Mucosa of descending colon (tissue), 3 donors: ENCODE measurements at regions not wholly inside any gene's neighbourhood (a gene's known extent, or its start where the extent isn't known, plus 50 kb on each side); places are given as distances from the start of the nearest gene placed in this dataset.
A peak's percentile ranks its signal among the peaks of the same experiment; 100 is the strongest.
"Not testable (repeated sequence)": the region's sequence is repeated elsewhere in the genome, so short reads cannot be mapped to it uniquely, and the experiment has no call there.

ENCODE experiments used
- ATAC-seq: fragments of 200-7000 bp; cut with Tn5 transposase; one replicate; pipeline ENCODE4 v1.9.1; 2020; ENCODE audit warnings: mild to moderate bottlenecking, moderate library complexity
- DNase-seq, 3 donors: peaks; one replicate each; pipeline ENCODE4 v3.0.0-alpha.2; 2020
- H3K36me3 ChIP-seq: fragments of 200-600 bp; one replicate; pipeline ENCODE4 v1.8.0; 2021; ENCODE audit warnings: low read depth, mild to moderate bottlenecking
- H3K4me1 ChIP-seq: fragments of 200-600 bp; one replicate; pipeline ENCODE4 v1.8.0; 2021; ENCODE audit warnings: low read depth, mild to moderate bottlenecking
- H3K4me3 ChIP-seq: fragments of 200-600 bp; one replicate; pipeline ENCODE4 v1.8.0; 2021; ENCODE audit warnings: mild to moderate bottlenecking
- H3K9me3 ChIP-seq: fragments of 200-600 bp; one replicate; pipeline ENCODE4 v1.8.0; 2021; ENCODE audit warnings: mild to moderate bottlenecking
- CTCF ChIP-seq: fragments of 200-600 bp; IDR thresholded peaks from one replicate; pipeline ENCODE4 v1.8.0; 2022; ENCODE audit warnings: antibody characterized with exemption, mild to moderate bottlenecking
- intact Hi-C, 2 donors: fragments of 100-400 bp; cut with DNase I in 1 of 2; cut with micrococcal nuclease in 1 of 2; formaldehyde crosslinking; loops; one replicate each; pipeline versions ENCODE4 v1.11.0 to v1.11.1; 2022; cut with DNase I, micrococcal nuclease
- donor health status: DM: no; HTN: no; CAD: no; lungs with moderate emphysema.
- donor health status: DM: no; HTN: no; CAD: no.
- donor health status: DM: no; HTN: yes; CAD: no.

- H3K9me3 ChIP-seq = no peaks in the 10 kb centered on the region
- no peak overlapping the region for H3K4me3 ChIP-seq
- ATAC-seq = no peak
- H3K36me3 ChIP-seq = no peaks in the 10 kb centered on the region
- no peak for TF ChIP-seq CTCF
- peaks cover 49% of the 10 kb centered on the region for H3K4me1 ChIP-seq
- intact Hi-C loops = no loop called here
- no peak for DNase-seq
These were observed 174.8 kb downstream of the TOMM20 start for GRCh38 chr1:234953655-234954405.

GRCh38 chr1:234950598-234950997 lies 178.0 kb downstream of the TOMM20 start:
- ATAC-seq = no peak
- intact Hi-C loops = no loop called here
- Histone ChIP-seq H3K4me3 (no peak overlapping the region), H3K4me1 (peaks cover 16% of the 10 kb centered on the region), H3K36me3 (no peaks in the 10 kb centered on the region), H3K9me3 (no peaks in the 10 kb centered on the region)
- TF ChIP-seq CTCF = no peak
- DNase-seq = no peak

GRCh38 chr1:234949528-234949927 lies 179.1 kb downstream of the TOMM20 start:
- H3K4me1 ChIP-seq, H3K36me3 ChIP-seq, H3K9me3 ChIP-seq, H3K4me3 ChIP-seq, DNase-seq, intact Hi-C loops, ATAC-seq: not testable (repeated sequence)

- Histone ChIP-seq H3K9me3 (no peaks in the 10 kb centered on the region), H3K4me1 (no peaks in the 10 kb centered on the region), H3K36me3 (no peaks in the 10 kb centered on the region), H3K4me3 (no peak overlapping the region)
- intact Hi-C loops = no loop called here
- TF ChIP-seq CTCF = no peak
- DNase-seq = no peak
- ATAC-seq = peak; percentile 29
These were observed 183.9 kb downstream of the TOMM20 start for GRCh38 chr1:234944439-234945344.

GRCh38 chr1:234943836-234944402 lies 184.7 kb downstream of the TOMM20 start:
- H3K36me3 ChIP-seq = no peaks in the 10 kb centered on the region
- no peak overlapping the region for H3K4me3 ChIP-seq
- ATAC-seq (peak; percentile 60), DNase-seq (no peak)
- intact Hi-C loops = no loop called here
- no peaks in the 10 kb centered on the region for H3K4me1 ChIP-seq
- no peak for TF ChIP-seq CTCF
- no peaks in the 10 kb centered on the region for H3K9me3 ChIP-seq
